GM19043 (cell line): ENCODE measurements at regions not wholly inside any gene's neighbourhood (a gene's known extent, or its start where the extent isn't known, plus 50 kb on each side); places are given as distances from the start of the nearest gene placed in this dataset.
A peak's percentile ranks its signal among the peaks of the same experiment; 100 is the strongest.

Experiments used
- ATAC-seq: cut with Tn5 transposase; IDR thresholded peaks from one replicate; pipeline ENCODE4 v1.9.1; 2021; ENCODE audit warnings: low read depth; ENCODE audit not compliant: unreplicated experiment

GRCh38 chr10:33524966-33525365, 190.5 kb upstream of the NRP1 start:
- ATAC-seq = no peak

DNA sequence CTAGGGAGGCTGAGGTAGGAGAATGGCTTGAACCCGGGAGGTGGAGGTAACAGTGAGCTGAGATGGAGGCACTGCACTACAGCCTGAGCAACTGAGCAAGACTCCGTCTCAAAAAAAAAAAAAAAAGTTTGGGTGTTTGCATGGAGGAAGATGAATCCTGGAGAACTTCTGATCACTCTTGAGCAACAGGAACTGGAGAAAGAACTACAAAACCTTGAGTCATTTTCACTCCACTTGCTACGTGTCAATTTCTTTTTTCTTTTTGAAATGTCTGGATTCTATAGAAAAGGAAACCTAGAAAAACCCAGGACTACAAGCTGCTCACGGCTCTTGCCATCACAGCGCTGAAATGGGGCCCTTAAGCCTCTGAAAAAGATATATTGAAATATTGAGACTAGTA, 189.6 kb upstream of the NRP1 start:
- ATAC-seq = no peak

- no peak for ATAC-seq
Measured at GRCh38 chr10:33523236-33523792, 188.8 kb upstream of the NRP1 start.

- ATAC-seq = no peak
Measured at GRCh38 chr10:33521904-33522303, 187.4 kb upstream of the NRP1 start.

GRCh38 chr10:33521062-33521461, 186.6 kb upstream of the NRP1 start:
- no peak for ATAC-seq

DNA sequence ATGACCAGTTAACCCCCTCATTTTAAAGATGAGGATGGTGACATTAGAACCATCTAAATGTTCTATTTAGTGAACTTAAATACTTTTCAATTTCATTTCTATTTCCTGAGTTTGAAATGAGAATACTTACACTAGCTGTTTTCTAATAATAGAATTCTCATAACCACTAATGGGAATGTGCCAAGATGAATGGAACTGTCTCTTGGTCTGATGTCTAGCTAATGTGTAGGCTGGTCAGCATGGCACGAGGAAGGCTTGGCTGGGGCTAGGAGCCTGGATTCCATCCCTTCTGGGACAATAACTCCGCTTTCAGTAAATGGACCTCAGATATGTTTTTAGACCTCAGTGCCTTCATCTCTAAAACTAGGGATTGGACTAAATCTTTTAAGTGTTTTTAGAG, 185.8 kb upstream of the NRP1 start:
- no peak for ATAC-seq

- no peak for ATAC-seq
Measured at GRCh38 chr10:33519130-33519860, 184.8 kb upstream of the NRP1 start.

GRCh38 chr10:33510206-33510605, 175.7 kb upstream of the NRP1 start:
- ATAC-seq = no peak

- ATAC-seq = peak; percentile 79
Measured at GRCh38 chr10:33509231-33509831, 174.9 kb upstream of the NRP1 start.

DNA sequence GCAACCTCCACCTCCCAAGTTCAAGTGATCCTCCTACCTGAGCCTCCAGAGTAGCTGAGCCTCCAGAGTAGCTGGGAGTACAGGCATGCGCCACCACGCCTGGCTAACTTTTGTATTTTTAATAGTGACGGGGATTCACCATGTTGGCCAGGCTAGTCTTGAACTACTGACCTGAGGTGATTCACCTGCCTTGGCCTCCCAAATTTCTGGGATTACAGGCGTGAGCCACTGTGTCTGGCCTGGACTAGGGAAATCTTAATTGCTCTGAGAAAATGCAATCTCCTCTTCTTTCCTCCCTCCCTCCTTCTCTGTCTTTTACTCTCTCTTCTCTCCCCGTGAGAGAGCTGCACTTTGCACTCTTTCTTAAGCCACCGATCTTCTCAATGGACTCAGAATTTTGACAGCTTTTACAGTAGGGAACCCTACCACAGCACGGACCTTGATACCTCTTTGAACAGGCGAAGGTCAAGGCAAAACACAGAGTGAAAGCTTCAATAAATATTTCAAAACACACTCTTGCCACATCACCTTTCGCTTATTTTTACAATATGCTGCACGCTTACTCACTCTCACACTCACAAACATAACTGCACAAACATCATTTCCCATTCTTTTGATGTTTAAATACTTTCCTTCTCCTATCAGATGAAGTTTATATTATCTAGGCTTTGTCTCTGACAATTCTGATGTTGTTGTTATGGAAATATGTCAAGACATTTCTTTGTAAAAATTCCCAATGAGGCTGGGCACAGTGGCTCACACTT, 173.4 kb upstream of the NRP1 start:
- ATAC-seq = no peak

DNA sequence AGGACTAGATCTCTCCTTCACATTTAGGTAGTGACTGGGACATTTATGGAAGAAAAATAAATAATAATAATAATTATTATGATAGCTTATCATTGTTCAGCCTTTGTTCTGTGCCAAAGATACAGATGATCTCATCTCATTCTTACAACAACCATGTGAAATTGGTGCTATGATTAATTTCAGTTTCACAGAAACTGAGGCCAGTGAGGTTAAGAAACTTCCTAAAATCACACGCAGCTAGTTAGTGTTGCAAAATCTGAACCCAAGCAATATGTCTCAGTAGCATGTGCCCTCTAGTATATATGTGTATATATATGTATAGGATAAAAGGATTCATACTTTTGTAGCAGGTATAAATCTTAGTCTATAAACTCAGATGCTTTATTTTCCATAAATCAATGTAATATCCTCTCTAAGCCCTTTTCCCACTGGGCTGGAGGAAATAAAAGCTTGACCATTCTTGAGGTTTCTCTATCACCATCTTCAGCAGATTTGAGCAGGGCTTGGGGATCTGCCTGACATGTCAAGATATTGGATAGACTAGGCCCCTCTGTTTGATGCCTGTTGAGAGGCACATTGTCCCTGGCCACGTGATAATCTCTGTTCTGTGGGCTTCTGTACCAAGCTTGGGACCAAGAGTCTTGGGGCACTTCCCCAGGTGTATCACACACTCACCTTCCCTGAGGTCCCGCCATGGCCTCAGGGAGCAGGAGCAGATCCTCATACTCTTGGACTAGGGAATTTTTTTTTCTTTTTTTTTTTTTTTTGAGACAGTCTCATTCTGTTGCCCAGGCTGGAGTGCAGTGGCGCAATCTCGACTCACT, 172.6 kb upstream of the NRP1 start:
- peak; percentile 67 for ATAC-seq

DNA sequence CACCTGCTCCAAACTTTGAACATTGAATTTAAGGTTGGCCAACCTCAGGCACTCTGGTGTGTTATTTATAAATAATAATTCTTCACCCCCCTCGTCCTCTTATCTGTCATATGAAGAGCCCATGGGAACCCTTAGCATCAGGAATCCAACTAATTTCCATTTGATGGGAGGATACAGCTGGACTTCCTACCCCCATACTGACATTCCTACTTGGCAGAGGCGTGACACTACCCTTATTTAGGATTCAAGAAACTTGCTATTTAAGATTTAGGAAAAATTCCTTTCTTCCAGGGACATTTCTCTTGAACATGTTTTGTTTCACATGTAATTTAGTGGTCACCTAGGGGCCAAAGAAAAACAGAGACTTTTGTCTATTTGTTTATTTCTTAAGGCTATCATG, 171.9 kb upstream of the NRP1 start:
- ATAC-seq = no peak

DNA sequence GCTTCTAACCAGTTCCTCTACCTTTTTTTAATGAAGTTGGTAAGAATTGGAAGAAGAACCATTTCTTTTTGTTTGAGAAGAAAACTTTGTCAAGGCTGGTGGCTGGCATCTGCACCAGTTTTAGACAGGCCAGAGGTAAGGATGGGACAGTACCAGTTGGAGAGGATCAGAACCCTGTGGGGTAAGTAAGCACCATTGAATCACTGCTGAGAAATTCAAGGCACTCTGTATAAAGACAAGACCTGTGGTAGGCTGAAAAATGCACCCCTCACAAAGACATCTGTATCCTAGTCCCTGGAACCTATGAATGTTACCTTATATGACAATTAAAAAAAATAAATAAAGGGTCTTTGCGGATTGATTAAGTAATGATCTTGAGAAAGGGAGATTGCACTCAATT, 166.7 kb upstream of the NRP1 start:
- no peak for ATAC-seq

- no peak for ATAC-seq
Measured at GRCh38 chr10:33498391-33498891, 164.0 kb upstream of the NRP1 start.

DNA sequence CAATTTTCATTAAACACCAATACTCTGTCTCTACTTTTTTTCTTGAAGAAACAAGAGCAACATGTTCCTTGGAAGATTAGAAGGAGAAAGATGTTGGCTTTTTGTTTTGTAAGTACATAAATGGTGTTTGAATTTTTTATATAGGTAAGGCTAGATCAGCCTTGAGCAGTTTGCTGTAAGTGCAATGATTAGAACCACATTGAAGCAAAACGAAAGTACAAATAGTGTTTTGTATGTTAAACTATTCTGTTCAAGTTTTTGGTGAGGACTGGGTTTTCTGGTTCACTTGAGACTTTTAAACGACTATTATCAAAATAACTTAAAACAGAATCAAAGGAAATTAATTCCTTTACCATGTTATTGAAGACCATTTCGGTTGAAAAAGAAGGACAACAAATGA, 162.9 kb upstream of the NRP1 start:
- no peak for ATAC-seq

DNA sequence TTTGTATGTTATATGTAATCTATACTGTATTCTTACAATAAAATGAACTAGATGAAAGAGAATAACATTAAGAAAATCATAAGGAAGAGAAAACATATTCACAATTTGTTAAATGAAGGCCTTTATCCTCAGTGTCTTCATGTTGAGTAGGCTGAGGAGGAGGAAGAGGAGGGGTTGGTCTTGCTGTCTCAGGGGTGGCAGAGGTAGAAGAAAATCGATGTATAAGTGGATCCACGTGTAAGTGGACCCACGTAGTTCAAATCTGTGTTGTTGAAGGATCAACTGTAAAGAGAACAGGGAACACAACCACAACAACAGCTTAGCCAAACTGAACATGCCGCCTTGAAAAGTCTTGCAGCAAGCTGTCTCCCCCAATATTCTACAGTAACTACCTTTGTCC, 161.6 kb upstream of the NRP1 start:
- no peak for ATAC-seq

GRCh38 chr10:33494694-33495265, 160.3 kb upstream of the NRP1 start:
- ATAC-seq = no peak

- ATAC-seq = no peak
Measured at GRCh38 chr10:33493978-33494377, 159.5 kb upstream of the NRP1 start.

GRCh38 chr10:33493497-33493896, 159.0 kb upstream of the NRP1 start:
- no peak for ATAC-seq

GRCh38 chr10:33492701-33493345, 158.4 kb upstream of the NRP1 start:
- ATAC-seq = no peak
